ENCODE measurements at regions not wholly inside any gene's neighbourhood (a gene's known extent, or its start where the extent isn't known, plus 50 kb on each side); places are given as distances from the start of the nearest gene placed in this dataset.

- Histone ChIP-seq H3K4me2 (ENCODE audit: insufficient read depth, low read length) (no peak overlapping the region), H3K9ac (ENCODE audit: low read depth, low read length) (no peak overlapping the region), H3K27me3 (ENCODE audit: insufficient read depth, low read length, poor library complexity) (peaks cover 5% of the 10 kb centered on the region), H3K9me3 (ENCODE audit: insufficient read depth, low read length, severe bottlenecking) (no peaks in the 10 kb centered on the region), H3K36me3 (ENCODE audit: insufficient read depth, low read length) (no peaks in the 10 kb centered on the region), H2AFZ (ENCODE audit: low read depth, low read length) (no peak overlapping the region), H3K4me3 (ENCODE audit: low read depth in 1 of 2, low read length in 2 of 2) (no peak overlapping the region), H3K27ac (ENCODE audit: low read length) (no peak overlapping the region), H3K4me1 (ENCODE audit: insufficient read depth, low read length) (no peaks in the 10 kb centered on the region), H4K20me1 (ENCODE audit: insufficient read depth, low read length) (no peaks in the 10 kb centered on the region), H3K79me2 (ENCODE audit: insufficient read depth, low read length) (no peaks in the 10 kb centered on the region)
- no peak for DNase-seq
- no peak for ATAC-seq (ENCODE audit: insufficient read depth, low read depth)
- TF ChIP-seq CTCF (IDR thresholded peaks at IDR 0.05; ENCODE audit: borderline replicate concordance, extremely low read depth, low read length, poor library complexity, severe bottlenecking) (no peak), EZH2 (IDR thresholded peaks at IDR 0.05; ENCODE audit: borderline replicate concordance, low read depth, low read length, severe bottlenecking) (no peak)
Measured at GRCh38 chr10:2981361-2981801, 86.0 kb upstream of the PFKP start.

- Histone ChIP-seq H3K27ac (ENCODE audit: low read length) (no peak overlapping the region), H2AFZ (ENCODE audit: low read depth, low read length) (no peak overlapping the region), H3K79me2 (ENCODE audit: insufficient read depth, low read length) (no peaks in the 10 kb centered on the region), H3K27me3 (ENCODE audit: insufficient read depth, low read length, poor library complexity) (peaks cover 5% of the 10 kb centered on the region), H3K36me3 (ENCODE audit: insufficient read depth, low read length) (no peaks in the 10 kb centered on the region), H3K4me2 (ENCODE audit: insufficient read depth, low read length) (no peak overlapping the region), H3K4me3 (ENCODE audit: low read depth in 1 of 2, low read length in 2 of 2) (no peak overlapping the region), H3K4me1 (ENCODE audit: insufficient read depth, low read length) (no peaks in the 10 kb centered on the region), H3K9me3 (ENCODE audit: insufficient read depth, low read length, severe bottlenecking) (no peaks in the 10 kb centered on the region), H3K9ac (ENCODE audit: low read depth, low read length) (no peak overlapping the region), H4K20me1 (ENCODE audit: insufficient read depth, low read length) (no peaks in the 10 kb centered on the region)
- no peak for TF ChIP-seq CTCF (IDR thresholded peaks at IDR 0.05; ENCODE audit: borderline replicate concordance, extremely low read depth, low read length, poor library complexity, severe bottlenecking)
- TF ChIP-seq EZH2 (IDR thresholded peaks at IDR 0.05; ENCODE audit: borderline replicate concordance, low read depth, low read length, severe bottlenecking): no peak
- ATAC-seq (ENCODE audit: insufficient read depth, low read depth) (no peak), DNase-seq (no peak)
Measured at GRCh38 chr10:2980791-2981360, 86.5 kb upstream of the PFKP start.

GRCh38 chr10:2980116-2980515 lies 87.2 kb upstream of the PFKP start:
- no peak for TF ChIP-seq CTCF (IDR thresholded peaks at IDR 0.05; ENCODE audit: borderline replicate concordance, extremely low read depth, low read length, poor library complexity, severe bottlenecking)
- TF ChIP-seq EZH2 (IDR thresholded peaks at IDR 0.05; ENCODE audit: borderline replicate concordance, low read depth, low read length, severe bottlenecking): no peak
- H2AFZ ChIP-seq (ENCODE audit: low read depth, low read length): no peak overlapping the region

More at GRCh38 chr10:2980116-2980515, 87.2 kb upstream of the PFKP start:
- Histone ChIP-seq H3K27me3 (ENCODE audit: insufficient read depth, low read length, poor library complexity) (no peaks in the 10 kb centered on the region), H3K9ac (ENCODE audit: low read depth, low read length) (no peak overlapping the region), H3K4me1 (ENCODE audit: insufficient read depth, low read length) (no peaks in the 10 kb centered on the region), H3K4me3 (ENCODE audit: low read depth in 1 of 2, low read length in 2 of 2) (no peak overlapping the region), H3K4me2 (ENCODE audit: insufficient read depth, low read length) (no peak overlapping the region), H4K20me1 (ENCODE audit: insufficient read depth, low read length) (no peaks in the 10 kb centered on the region), H3K36me3 (ENCODE audit: insufficient read depth, low read length) (no peaks in the 10 kb centered on the region), H3K27ac (ENCODE audit: low read length) (no peak overlapping the region), H3K79me2 (ENCODE audit: insufficient read depth, low read length) (no peaks in the 10 kb centered on the region), H3K9me3 (ENCODE audit: insufficient read depth, low read length, severe bottlenecking) (no peaks in the 10 kb centered on the region)
- no peak for ATAC-seq (ENCODE audit: insufficient read depth, low read depth)
- DNase-seq: no peak

Data from DND-41 (cell line).